ENCODE measurements at regions not wholly inside any gene's neighbourhood (a gene's known extent, or its start where the extent isn't known, plus 50 kb on each side); places are given as distances from the start of the nearest gene placed in this dataset.
"Not testable (repeated sequence)": the region's sequence is repeated elsewhere in the genome, so short reads cannot be mapped to it uniquely, and the experiment has no call there.

DNA sequence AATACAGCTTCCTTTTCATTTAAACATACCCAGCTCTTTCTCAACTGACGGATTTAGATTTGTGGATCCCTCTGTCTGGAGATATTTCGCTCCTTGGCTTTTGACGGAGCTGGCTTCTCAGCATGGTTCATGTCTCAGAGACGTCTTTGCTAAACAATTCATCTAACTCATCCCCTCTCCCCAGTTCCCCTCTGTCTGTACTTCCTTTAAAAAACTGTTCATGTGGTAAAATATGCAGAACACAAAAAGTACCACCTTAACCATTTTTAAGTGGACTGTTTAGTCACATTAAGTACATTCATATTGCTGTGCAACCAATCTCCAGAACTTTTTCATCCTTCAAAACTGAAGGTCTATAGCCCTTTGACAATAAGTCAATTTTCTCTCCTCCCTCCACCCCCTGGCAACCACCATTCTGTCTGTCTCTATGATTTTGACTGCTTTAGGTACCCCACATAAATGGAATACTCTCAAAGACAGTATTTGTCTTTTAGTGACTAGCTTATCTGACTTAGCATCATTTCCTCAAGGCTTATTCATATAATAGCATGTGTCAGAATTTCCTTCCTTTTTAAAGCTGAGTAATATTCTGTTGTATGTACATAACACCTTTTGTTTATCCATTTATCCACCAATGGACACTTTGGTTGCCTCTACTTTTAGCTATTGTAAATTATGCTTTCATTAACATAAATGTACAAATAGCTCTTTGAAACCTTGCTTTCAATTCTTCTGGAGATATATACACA lies 399.8 kb upstream of the SOX5 start:
- in situ Hi-C loops (cut with MboI; ENCODE audit: low sequenced_read_pairs) = no loop called here
- Histone ChIP-seq H3K4me2 (ENCODE audit: low read depth, low read length) (no peak overlapping the region), H3K36me3 (ENCODE audit: control insufficient read depth, insufficient read depth, low read length) (no peaks in the 10 kb centered on the region), H2BK120ac (ENCODE audit: low read depth, low read length) (no peak overlapping the region), H2BK5ac (ENCODE audit: low read depth, low read length, poor library complexity, severe bottlenecking) (no peak overlapping the region), H3K27me3 (ENCODE audit: control insufficient read depth, insufficient read depth, low read length) (no peaks in the 10 kb centered on the region), H4K5ac (ENCODE audit: low read depth, low read length) (no peak overlapping the region), H2AFZ (replicated peaks; ENCODE audit: low read length, poor library complexity) (no peak overlapping the region), H3K4me1 (ENCODE audit: control insufficient read depth, insufficient read depth, low read length) (no peaks in the 10 kb centered on the region), H4K20me1 (ENCODE audit: insufficient read depth, low read length) (no peaks in the 10 kb centered on the region), H4K8ac (ENCODE audit: low read depth in 2 of 2, low read length in 2 of 2) (no peak overlapping the region), H2AK5ac (ENCODE audit: low read depth, low read length) (no peak overlapping the region), H3K27ac (ENCODE audit: insufficient read depth, low read length) (no peak overlapping the region), H3K4me3 (ENCODE audit: insufficient read depth, low read depth, low read length) (no peak overlapping the region), H3K18ac (ENCODE audit: low read depth, low read length) (no peak overlapping the region), H3K9me1 (ENCODE audit: insufficient read depth, low read length) (0 out of 2 replicates have a peak, but pooled peaks cover 2% of the 10 kb centered on the region), H3K79me1 (ENCODE audit: low read depth in 1 of 2, low read length in 2 of 2) (no peaks in the 10 kb centered on the region; a peak in 1 of 4 replicates), H3K4ac (ENCODE audit: low read depth, low read length) (no peak overlapping the region), H2BK20ac (ENCODE audit: low read depth, low read length) (no peak overlapping the region), H3K14ac (replicated peaks; ENCODE audit: low read depth, low read length) (no peak overlapping the region), H4K91ac (ENCODE audit: insufficient read depth, low read depth, low read length) (no peak overlapping the region), H3K56ac (ENCODE audit: extremely low read depth, insufficient read depth, low read length) (no peak overlapping the region), H2AK9ac (replicated peaks; ENCODE audit: low read depth, low read length, poor library complexity) (no peak overlapping the region), H2BK15ac (ENCODE audit: low read depth, low read length) (no peak overlapping the region), H3K9me3 (ENCODE audit: control insufficient read depth, insufficient read depth, low read length) (no peaks in the 10 kb centered on the region), H3K23ac (ENCODE audit: low read depth, low read length) (no peak overlapping the region), H3K9ac (ENCODE audit: low read depth, low read length) (no peak overlapping the region)
- intact Hi-C loops (cut with micrococcal nuclease) = no loop called here
- DNase-seq = no peak
- no peak for TF ChIP-seq BHLHE40 (IDR thresholded peaks at IDR 0.05; ENCODE audit: low read depth, low read length)
- no peak for TF ChIP-seq MAZ (IDR thresholded peaks at IDR 0.05; ENCODE audit: borderline replicate concordance, low read depth, low read length)
- TF ChIP-seq NFE2L2 (IDR thresholded peaks at IDR 0.05; ENCODE audit: low read depth, low read length) = no peak
- TF ChIP-seq, protein P1, sequence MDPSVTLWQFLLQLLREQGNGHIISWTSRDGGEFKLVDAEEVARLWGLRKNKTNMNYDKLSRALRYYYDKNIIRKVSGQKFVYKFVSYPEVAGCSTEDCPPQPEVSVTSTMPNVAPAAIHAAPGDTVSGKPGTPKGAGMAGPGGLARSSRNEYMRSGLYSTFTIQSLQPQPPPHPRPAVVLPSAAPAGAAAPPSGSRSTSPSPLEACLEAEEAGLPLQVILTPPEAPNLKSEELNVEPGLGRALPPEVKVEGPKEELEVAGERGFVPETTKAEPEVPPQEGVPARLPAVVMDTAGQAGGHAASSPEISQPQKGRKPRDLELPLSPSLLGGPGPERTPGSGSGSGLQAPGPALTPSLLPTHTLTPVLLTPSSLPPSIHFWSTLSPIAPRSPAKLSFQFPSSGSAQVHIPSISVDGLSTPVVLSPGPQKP (IDR thresholded peaks at IDR 0.05; ENCODE audit: borderline replicate concordance, low read depth, low read length) = no peak
- TF ChIP-seq RFX5 (IDR thresholded peaks at IDR 0.05; ENCODE audit: low read depth, low read length) = no peak
- ChIA-PET CTCF (interaction anchor here (0.6 kb wide), 1 partner anchor 171 kb away, joined by 4 read pairs; no protein-coding TSS in a partner anchor), POLR2A (ENCODE audit: unreplicated experiment) (no interaction called here)
- BruUV-seq (replicated peaks) = no TSS peak
- dilution Hi-C loops (cut with HindIII; ENCODE audit: low sequenced_read_pairs, unreplicated experiment) = no loop called here
- ATAC-seq (ENCODE audit: low read depth) = no peak
- 100% methylated on average over 2 of the region's 4 CpGs; no CpG with 5 or more reads in 1 of the 2 experiments for WGBS, 2 experiments (ENCODE audit: extremely low coverage in 2 of 2, insufficient read length in 1 of 2)

DNA sequence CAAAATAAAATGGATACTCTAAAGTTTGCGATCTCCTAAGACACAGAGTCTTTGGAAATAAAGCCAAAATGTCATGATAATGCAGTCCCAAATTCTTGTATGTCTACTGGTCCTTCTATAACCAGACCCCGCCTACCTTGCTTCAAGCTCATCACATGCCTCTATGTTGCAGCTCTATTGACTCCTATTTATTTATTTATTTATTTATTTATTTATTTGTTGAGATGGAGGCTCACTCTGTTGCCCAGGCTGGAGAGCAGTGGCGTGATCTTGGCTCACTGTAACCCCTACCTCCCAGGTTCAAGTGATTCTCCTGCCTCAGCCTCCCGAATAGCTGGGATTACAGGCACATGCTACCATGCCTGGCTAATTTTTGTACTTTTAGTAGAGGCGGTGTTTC lies 398.7 kb upstream of the SOX5 start:
- H3K79me1 ChIP-seq (ENCODE audit: low read depth in 1 of 2, low read length in 2 of 2); H3K4me1 ChIP-seq (ENCODE audit: control insufficient read depth, insufficient read depth, low read length); H2AK9ac ChIP-seq (replicated peaks; ENCODE audit: low read depth, low read length, poor library complexity); H3K4me2 ChIP-seq (ENCODE audit: low read depth, low read length); H4K91ac ChIP-seq (ENCODE audit: insufficient read depth, low read depth, low read length); DNase-seq; POLR2A ChIA-PET (ENCODE audit: unreplicated experiment); H2BK120ac ChIP-seq (ENCODE audit: low read depth, low read length); H3K9me1 ChIP-seq (ENCODE audit: insufficient read depth, low read length); H2AK5ac ChIP-seq (ENCODE audit: low read depth, low read length); H3K9ac ChIP-seq (ENCODE audit: low read depth, low read length); ATAC-seq (ENCODE audit: low read depth); dilution Hi-C loops (cut with HindIII; ENCODE audit: low sequenced_read_pairs, unreplicated experiment); in situ Hi-C loops (cut with MboI; ENCODE audit: low sequenced_read_pairs); H3K27me3 ChIP-seq (ENCODE audit: control insufficient read depth, insufficient read depth, low read length); H3K27ac ChIP-seq (ENCODE audit: insufficient read depth, low read length); H3K23ac ChIP-seq (ENCODE audit: low read depth, low read length); H3K56ac ChIP-seq (ENCODE audit: extremely low read depth, insufficient read depth, low read length); H3K4ac ChIP-seq (ENCODE audit: low read depth, low read length); H2BK5ac ChIP-seq (ENCODE audit: low read depth, low read length, poor library complexity, severe bottlenecking); H3K14ac ChIP-seq (replicated peaks; ENCODE audit: low read depth, low read length); H2BK15ac ChIP-seq (ENCODE audit: low read depth, low read length); H4K20me1 ChIP-seq (ENCODE audit: insufficient read depth, low read length); H2BK20ac ChIP-seq (ENCODE audit: low read depth, low read length); H4K8ac ChIP-seq (ENCODE audit: low read depth in 2 of 2, low read length in 2 of 2); H3K36me3 ChIP-seq (ENCODE audit: control insufficient read depth, insufficient read depth, low read length); H3K4me3 ChIP-seq (ENCODE audit: insufficient read depth, low read depth, low read length); H2AFZ ChIP-seq (replicated peaks; ENCODE audit: low read length, poor library complexity); H3K9me3 ChIP-seq (ENCODE audit: control insufficient read depth, insufficient read depth, low read length); H4K5ac ChIP-seq (ENCODE audit: low read depth, low read length); H3K18ac ChIP-seq (ENCODE audit: low read depth, low read length); BruUV-seq (replicated peaks); intact Hi-C loops (cut with micrococcal nuclease): not testable (repeated sequence)
- 100% methylated on average over 1 of the region's 5 CpGs; no CpG with 5 or more reads in 1 of the 2 experiments for WGBS, 2 experiments (ENCODE audit: extremely low coverage in 2 of 2, insufficient read length in 1 of 2)
- CTCF ChIA-PET = interaction anchor here (0.6 kb wide), 1 partner anchor 357 kb away, joined by 5 read pairs; no protein-coding TSS in a partner anchor

Data from IMR-90 (cell line).